ENCODE measurements at regions not wholly inside any gene's neighbourhood (a gene's known extent, or its start where the extent isn't known, plus 50 kb on each side); places are given as distances from the start of the nearest gene placed in this dataset.

DNA sequence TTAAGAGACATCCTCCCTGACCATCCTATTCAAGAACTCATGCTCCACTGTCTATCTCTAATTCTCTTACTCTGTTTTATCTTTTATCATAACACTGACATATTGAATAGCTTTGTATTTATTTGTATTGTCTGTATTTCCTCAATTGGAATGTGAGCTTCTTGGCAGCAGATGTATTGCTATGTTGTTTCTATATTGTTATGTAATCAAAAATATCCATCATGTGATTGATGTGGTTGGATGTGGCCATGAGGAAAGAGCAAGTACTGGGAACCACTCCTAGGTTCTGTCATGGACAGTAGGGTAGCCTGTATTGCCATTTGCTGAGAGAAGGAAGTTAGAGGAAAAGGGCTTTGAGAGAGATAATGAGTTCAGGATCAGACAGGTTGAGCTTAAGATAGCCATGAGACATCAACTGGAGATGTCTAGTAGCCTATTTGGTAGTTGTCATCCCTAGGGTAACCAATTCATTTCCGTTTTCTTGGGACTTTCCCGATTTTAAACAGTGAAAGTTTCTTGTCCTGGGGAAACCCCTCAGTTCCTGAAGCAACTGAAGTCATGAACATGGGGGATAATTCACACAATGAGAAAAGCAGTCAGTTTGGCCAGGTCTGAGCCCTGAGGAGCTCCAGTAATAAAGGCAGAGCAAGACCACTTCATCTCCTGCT lies 404.5 kb downstream of the INSC start:
- ATAC-seq, result peak in 1 of 4 donors; percentile 17
- intact Hi-C loops (cut with DNase I), result no loop called here
- no peak for TF ChIP-seq POLR2A (IDR thresholded peaks at IDR 0.05)
- TF ChIP-seq, protein P1, sequence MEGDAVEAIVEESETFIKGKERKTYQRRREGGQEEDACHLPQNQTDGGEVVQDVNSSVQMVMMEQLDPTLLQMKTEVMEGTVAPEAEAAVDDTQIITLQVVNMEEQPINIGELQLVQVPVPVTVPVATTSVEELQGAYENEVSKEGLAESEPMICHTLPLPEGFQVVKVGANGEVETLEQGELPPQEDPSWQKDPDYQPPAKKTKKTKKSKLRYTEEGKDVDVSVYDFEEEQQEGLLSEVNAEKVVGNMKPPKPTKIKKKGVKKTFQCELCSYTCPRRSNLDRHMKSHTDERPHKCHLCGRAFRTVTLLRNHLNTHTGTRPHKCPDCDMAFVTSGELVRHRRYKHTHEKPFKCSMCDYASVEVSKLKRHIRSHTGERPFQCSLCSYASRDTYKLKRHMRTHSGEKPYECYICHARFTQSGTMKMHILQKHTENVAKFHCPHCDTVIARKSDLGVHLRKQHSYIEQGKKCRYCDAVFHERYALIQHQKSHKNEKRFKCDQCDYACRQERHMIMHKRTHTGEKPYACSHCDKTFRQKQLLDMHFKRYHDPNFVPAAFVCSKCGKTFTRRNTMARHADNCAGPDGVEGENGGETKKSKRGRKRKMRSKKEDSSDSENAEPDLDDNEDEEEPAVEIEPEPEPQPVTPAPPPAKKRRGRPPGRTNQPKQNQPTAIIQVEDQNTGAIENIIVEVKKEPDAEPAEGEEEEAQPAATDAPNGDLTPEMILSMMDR (IDR thresholded peaks at IDR 0.05), result no peak

DNA sequence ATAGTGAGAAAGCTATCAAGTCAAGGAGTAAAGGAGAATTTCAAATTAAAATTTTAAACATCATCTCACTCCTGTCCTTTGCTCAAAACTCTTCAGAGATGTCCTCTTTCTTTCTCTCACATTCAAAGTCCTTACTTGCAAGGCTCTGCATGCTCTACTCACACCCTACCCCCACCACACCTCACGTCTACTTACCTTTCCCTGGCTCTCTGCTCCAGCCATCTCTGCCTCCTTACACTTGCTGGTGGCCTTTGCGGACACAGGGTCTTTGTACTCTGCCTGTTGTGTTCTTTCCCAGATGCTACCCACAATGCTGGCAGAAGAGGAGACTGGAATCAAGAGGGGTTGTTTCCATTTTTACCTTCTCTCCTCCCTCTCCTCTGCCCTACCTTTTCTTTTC lies 405.2 kb downstream of the INSC start:
- intact Hi-C loops (cut with DNase I), result no loop called here
- Histone ChIP-seq H3K9me3 (no peaks in the 10 kb centered on the region), H3K4me1 (peaks cover 0 to 13% (median 0%) of the 10 kb centered on the region in 4 donors), H3K36me3 (no peaks in the 10 kb centered on the region), H3K4me3 (no peak overlapping the region), H3K27me3 (no peaks in the 10 kb centered on the region), H3K27ac (no peak overlapping the region)
- DNase-seq (no peak), ATAC-seq (no peak)
- WGBS (ENCODE audit: insufficient coverage, low coverage, low lambda C conversion rate, missing lambda C conversion rate), result 52% methylated on average over 2 of the region's 2 CpGs
- TF ChIP-seq, protein P1 (IDR thresholded peaks at IDR 0.05), result no peak
- TF ChIP-seq POLR2A (IDR thresholded peaks at IDR 0.05), result no peak

More for the DNA sequence above, 404.5 kb downstream of the INSC start:
- H3K9me3 ChIP-seq, result no peaks in the 10 kb centered on the region
- WGBS (ENCODE audit: insufficient coverage, low coverage, low lambda C conversion rate, missing lambda C conversion rate), result 57% methylated on average over 2 of the region's 2 CpGs
- H3K27ac ChIP-seq, result no peak overlapping the region
- H3K27me3 ChIP-seq, result no peaks in the 10 kb centered on the region
- H3K4me1 ChIP-seq, result peaks cover 0 to 9% (median 0%) of the 10 kb centered on the region in 4 donors
- H3K36me3 ChIP-seq, result no peaks in the 10 kb centered on the region
- H3K4me3 ChIP-seq, result no peak overlapping the region
- DNase-seq, result no peak

DNA sequence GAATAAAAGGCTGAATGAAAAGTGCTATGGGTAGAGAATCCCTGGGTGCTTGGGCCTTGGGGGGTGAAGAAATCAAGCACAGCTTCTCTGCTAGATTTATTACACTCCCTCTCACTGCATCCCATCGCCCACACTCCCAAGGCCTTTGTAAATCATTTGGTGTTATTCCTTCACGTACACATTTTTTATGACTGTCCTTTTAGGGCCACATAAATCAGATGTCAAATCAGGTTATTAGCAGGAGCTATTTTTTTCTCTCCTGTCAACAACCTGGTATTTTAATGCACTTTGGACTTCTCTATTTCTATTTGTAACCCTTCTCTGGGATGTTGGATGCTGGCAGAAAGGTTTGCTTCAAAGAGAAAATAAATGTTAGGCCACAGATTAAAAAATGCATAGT lies 408.8 kb downstream of the INSC start:
- Histone ChIP-seq H3K27ac (peak overlapping the region in 1 of 3 donors; percentile 5), H3K27me3 (no peaks in the 10 kb centered on the region), H3K36me3 (no peaks in the 10 kb centered on the region), H3K4me1 (peaks cover 0 to 22% (median 0%) of the 10 kb centered on the region in 4 donors), H3K4me3 (no peak overlapping the region), H3K9me3 (no peaks in the 10 kb centered on the region)
- intact Hi-C loops (cut with DNase I), result no loop called here
- peak; percentile 18 to 54 (median 32) for ATAC-seq
- TF ChIP-seq, protein P1 (IDR thresholded peaks at IDR 0.05), result no peak
- no peak for TF ChIP-seq POLR2A (IDR thresholded peaks at IDR 0.05)
- 47% methylated on average over 2 of the region's 2 CpGs for WGBS (ENCODE audit: insufficient coverage, low coverage, low lambda C conversion rate, missing lambda C conversion rate)
- no peak for DNase-seq

DNA sequence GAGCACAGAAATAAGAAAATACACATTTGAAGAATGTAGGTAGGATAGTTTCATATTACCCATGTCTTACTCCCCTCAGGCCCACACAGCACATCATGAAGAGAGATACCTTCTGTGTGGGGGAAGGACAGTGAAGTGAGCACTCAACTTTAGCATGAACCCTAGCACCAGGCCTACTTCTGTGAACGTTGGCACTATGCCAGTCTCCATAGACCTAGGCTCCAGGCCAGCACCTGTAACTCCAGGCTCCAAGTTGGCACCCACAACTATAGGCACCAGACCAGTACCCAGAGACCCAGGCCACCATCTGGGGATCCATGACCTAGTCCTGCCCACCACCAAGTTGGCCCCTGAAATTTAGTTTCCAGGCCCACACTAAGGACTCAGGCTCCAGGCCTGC lies 410.9 kb downstream of the INSC start:
- Histone ChIP-seq H3K4me3 (no peak overlapping the region), H3K27me3 (no peaks in the 10 kb centered on the region), H3K4me1 (peaks cover 0 to 22% (median 0%) of the 10 kb centered on the region in 4 donors), H3K9me3 (no peaks in the 10 kb centered on the region), H3K27ac (peak overlapping the region in 2 of 3 donors; percentile 53 to 74), H3K36me3 (no peaks in the 10 kb centered on the region)
- DNase-seq (peak; percentile 53 to 78 (median 67)), ATAC-seq (peak; percentile 77 to 86 (median 84))
- TF ChIP-seq POLR2A (IDR thresholded peaks at IDR 0.05), result no peak
- TF ChIP-seq, protein P1 (IDR thresholded peaks at IDR 0.05), result no peak
- intact Hi-C loops (cut with DNase I), result no loop called here
- no CpG with 5 or more reads among the region's 1 CpG for WGBS (ENCODE audit: insufficient coverage, low coverage, low lambda C conversion rate, missing lambda C conversion rate)

Data from right lobe of liver (tissue), 6 donors.